Adrenal gland (tissue), 9 donors: ENCODE measurements at regions not wholly inside any gene's neighbourhood (a gene's known extent, or its start where the extent isn't known, plus 50 kb on each side); places are given as distances from the start of the nearest gene placed in this dataset.

ENCODE experiments used
- DNase-seq, 7 donors: peaks; one replicate each; pipeline ENCODE4 v3.0.0-alpha.2; 2019 to 2020
- H3K27ac ChIP-seq, 5 donors: fragments of 200-600 bp; sonication (generic) in 4 of 5; 1 replicate in 3 of 5; 2 replicates in 2 of 5; pipeline versions ENCODE4 v1.5.1 to v1.8.0; 2016 to 2020; ENCODE audit warnings: mild to moderate bottlenecking in 1 of 5
- H3K27me3 ChIP-seq: fragments of 200-600 bp; 2 replicates; pipeline ENCODE4 v1.8.0; 2021
- H3K36me3 ChIP-seq, 2 donors: fragments of 200-600 bp; replicated peaks in 1 of 2; 1 replicate in 1 of 2; 2 replicates in 1 of 2; pipeline versions ENCODE4 v1.5.1 to v1.8.0; 2018 to 2022
- H3K4me1 ChIP-seq, 2 donors: fragments of 200-600 bp; replicated peaks in 1 of 2; 1 replicate in 1 of 2; 2 replicates in 1 of 2; pipeline versions ENCODE4 v1.5.1 to v1.8.0; 2018 to 2021
- H3K4me3 ChIP-seq, 4 donors: fragments of 200-600 bp; sonication (generic) in 3 of 4; one replicate each; pipeline ENCODE4 v1.5.1; 2016 to 2018
- H3K9me3 ChIP-seq, 3 donors: fragments of 200-600 bp; sonication (generic) in 1 of 3; replicated peaks in 1 of 3; 1 replicate in 2 of 3; 2 replicates in 1 of 3; pipeline versions ENCODE4 v1.5.1 to v1.8.0; 2016 to 2021
- CTCF ChIP-seq, 6 experiments: fragments of 450-650 bp in 4 of 6; fragments of 200-600 bp in 2 of 6; sonication (generic) in 1 of 6; IDR thresholded peaks; 1 replicate in 5 of 6; 2 replicates in 1 of 6; pipeline versions ENCODE4 v1.5.1 to v1.8.0; 2016 to 2021; ENCODE audit warnings: antibody characterized with exemption in 6 of 6, mild to moderate bottlenecking in 2 of 6, moderate library complexity in 1 of 6
- POLR2A ChIP-seq, 2 donors: fragments of 450-650 bp; IDR thresholded peaks; one replicate each; pipeline ENCODE4 v1.6.1; 2017; ENCODE audit warnings: antibody characterized with exemption in 2 of 2, mild to moderate bottlenecking in 2 of 2, moderate library complexity in 1 of 2
- WGBS, 4 donors: extraction: QIAGEN DNeasy Blood & Tissue Kit in 2 of 4; methylation state at CpG; one replicate each; pipeline versions ENCODE4 v1.1.5 to v1.1.7; 2013 to 2017; 5-methylcytosine and 5-hydroxymethylcytosine counted together
- intact Hi-C, 2 donors: fragments of 100-400 bp; cut with DNase I; formaldehyde crosslinking; loops; one replicate each; pipeline versions ENCODE4 v1.14.1 to v1.15.0; 2022 to 2023
- donor health status: healthy with polysubstance abuse.
- donor health status: Bipolar disorder and iron deficiency.
- donor health status: DM: yes; HTN: yes; CAD: no.
- donor health status: DM: no; HTN: no; CAD: no.
- donor health status: DM: no; HTN: no; CAD: no.

DNA sequence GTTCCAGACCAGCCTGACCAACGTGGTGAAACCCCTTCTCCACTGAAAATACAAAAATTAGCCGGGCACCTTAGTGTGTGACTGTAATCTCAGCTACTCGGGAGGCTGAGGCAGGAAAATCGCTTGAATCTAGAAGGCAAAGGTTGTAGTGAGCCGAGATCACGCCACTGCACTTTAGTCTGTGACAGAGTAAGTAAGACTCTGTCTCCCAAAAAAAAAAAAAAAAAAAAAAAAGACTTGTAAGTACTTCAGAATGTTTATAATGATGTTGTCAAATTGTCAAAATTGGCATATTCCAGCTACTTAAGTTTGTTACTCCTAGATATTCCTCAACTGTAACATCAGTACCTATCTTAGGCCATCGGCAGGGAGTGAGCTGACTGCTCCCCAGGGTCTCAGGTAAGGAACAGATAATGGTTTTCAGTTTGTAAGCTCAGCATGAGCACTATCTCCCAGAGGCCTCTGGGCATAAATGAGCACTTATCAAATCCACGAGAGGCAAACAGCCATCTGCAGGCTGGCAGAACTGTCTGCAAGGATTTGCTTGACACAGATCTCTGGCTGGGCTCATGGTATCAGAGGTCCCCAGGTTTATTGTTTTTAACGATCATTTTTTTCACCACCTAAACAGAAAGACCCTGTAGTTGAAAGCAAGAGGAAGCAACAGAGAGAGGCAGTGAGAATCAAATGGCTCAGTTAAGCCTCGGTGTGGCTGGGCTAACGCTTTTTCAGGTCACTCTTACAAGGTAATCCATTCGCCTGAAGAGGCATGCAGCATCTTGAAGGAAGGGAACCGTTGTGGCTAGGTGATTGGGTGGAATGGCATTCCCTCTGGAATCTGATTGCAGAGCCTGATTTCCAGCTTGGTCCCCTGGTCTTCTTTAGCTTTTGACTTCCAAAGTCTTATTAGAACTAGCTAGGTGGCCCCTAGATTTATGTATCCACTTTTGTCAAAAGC, 115.9 kb downstream of the LY86 start:
- WGBS, 4 donors, result 81 to 89% (median 85%) methylated on average over 13 of the region's 13 CpGs
- no peaks in the 10 kb centered on the region for H3K36me3 ChIP-seq
- no peak overlapping the region for H3K27ac ChIP-seq
- H3K4me1 ChIP-seq, result peaks cover 6 to 13% of the 10 kb centered on the region in 2 donors
- no peak for TF ChIP-seq CTCF (IDR thresholded peaks at IDR 0.05)
- no peak for TF ChIP-seq POLR2A (IDR thresholded peaks at IDR 0.05)
- intact Hi-C loops, result no loop called here
- H3K27me3 ChIP-seq, result no peaks in the 10 kb centered on the region
- no peak for DNase-seq
- H3K4me3 ChIP-seq, result no peak overlapping the region
- H3K9me3 ChIP-seq, result no peaks in the 10 kb centered on the region

- Histone ChIP-seq H3K9me3 (no peaks in the 10 kb centered on the region), H3K4me1 (peaks cover 6 to 7% of the 10 kb centered on the region in 2 donors), H3K4me3 (no peak overlapping the region), H3K36me3 (no peaks in the 10 kb centered on the region), H3K27me3 (no peaks in the 10 kb centered on the region), H3K27ac (no peak overlapping the region)
- DNase-seq, result no peak
- WGBS, 4 donors, result 92 to 98% (median 96%) methylated on average over 3 of the region's 3 CpGs
- intact Hi-C loops, result no loop called here
- TF ChIP-seq POLR2A (IDR thresholded peaks at IDR 0.05) (no peak), CTCF (IDR thresholded peaks at IDR 0.05) (no peak)
These were observed 116.5 kb downstream of the LY86 start for GRCh38 chr6:6705061-6705425.

DNA sequence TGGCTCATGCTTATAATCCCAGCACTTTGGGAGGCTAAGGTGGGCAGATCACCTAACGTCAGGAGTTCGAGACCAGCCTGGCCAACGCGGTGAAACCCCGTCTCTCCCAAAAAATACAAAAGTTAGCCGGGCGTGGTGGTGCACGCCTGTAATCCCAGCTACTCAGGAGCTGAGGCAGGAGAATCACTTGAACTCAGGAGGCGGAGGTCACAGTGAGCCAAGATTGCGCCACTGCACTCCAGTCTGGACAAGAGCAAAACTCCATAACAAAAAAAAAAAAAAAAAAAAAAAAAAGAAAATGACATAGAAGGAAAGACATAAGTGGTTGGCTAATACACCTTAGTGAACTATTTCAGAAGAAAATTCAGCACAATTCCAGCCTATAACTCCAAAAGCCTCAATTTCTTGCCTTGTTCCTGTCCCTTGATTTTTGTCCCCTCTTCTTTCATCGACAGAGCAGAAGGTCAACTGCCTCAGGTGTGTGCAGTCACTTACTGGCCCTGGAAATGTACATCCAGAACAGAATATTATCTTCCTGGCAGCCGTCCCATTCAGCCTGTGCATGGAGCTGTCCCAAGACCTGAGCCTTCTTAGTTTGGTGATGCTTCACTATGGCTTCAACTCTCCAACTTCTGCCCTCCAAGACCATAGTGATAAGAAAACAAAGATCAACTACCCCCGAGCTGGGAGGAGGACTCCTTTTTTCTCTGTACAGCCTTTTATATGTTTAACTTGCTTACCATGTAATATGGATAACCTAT, 117.6 kb downstream of the LY86 start:
- H3K4me1 ChIP-seq, result no peaks in the 10 kb centered on the region
- H3K9me3 ChIP-seq, result no peaks in the 10 kb centered on the region
- no peaks in the 10 kb centered on the region for H3K36me3 ChIP-seq
- H3K4me3 ChIP-seq, result no peak overlapping the region
- no peak for DNase-seq
- H3K27ac ChIP-seq, result no peak overlapping the region
- TF ChIP-seq POLR2A (IDR thresholded peaks at IDR 0.05), result no peak
- no peak for TF ChIP-seq CTCF (IDR thresholded peaks at IDR 0.05)
- 87 to 93% (median 91%) methylated on average over 13 of the region's 13 CpGs for WGBS, 4 donors
- no peaks in the 10 kb centered on the region for H3K27me3 ChIP-seq
- intact Hi-C loops, result no loop called here

DNA sequence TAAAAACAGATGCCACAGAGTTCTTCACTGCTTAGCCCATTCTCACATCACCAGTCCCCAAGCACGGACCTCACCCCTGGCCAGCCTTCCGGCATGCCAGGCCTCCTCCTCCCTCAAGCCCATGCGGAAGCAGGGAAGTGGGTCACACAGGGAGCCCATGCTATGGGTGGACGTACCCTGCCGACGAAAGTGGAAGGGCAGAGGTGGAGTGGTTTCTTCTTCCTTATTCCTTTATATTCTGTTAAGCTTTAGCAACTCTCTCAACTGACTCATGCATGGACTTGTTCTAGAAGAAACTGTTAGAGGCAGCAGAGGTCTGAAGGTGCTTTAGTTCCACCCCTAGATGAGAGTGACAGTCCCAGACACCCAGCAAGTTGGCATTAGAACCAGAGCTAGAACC, 118.6 kb downstream of the LY86 start:
- Histone ChIP-seq H3K36me3 (no peaks in the 10 kb centered on the region), H3K4me1 (no peaks in the 10 kb centered on the region), H3K4me3 (no peak overlapping the region), H3K9me3 (no peaks in the 10 kb centered on the region), H3K27me3 (no peaks in the 10 kb centered on the region), H3K27ac (no peak overlapping the region)
- no peak for TF ChIP-seq CTCF (IDR thresholded peaks at IDR 0.05)
- no peak for TF ChIP-seq POLR2A (IDR thresholded peaks at IDR 0.05)
- no peak for DNase-seq
- WGBS, 4 donors, result 78 to 87% (median 86%) methylated on average over 6 of the region's 6 CpGs
- intact Hi-C loops, result no loop called here
